K562 (cell line): ENCODE measurements at regions not wholly inside any gene's neighbourhood (a gene's known extent, or its start where the extent isn't known, plus 50 kb on each side); places are given as distances from the start of the nearest gene placed in this dataset.

Experiments
- ATAC-seq: fragments of 200-7000 bp; cut with Tn5 transposase; 3 replicates; pipeline ENCODE4 v1.9.1; 2020; ENCODE audit warnings: moderate library complexity
- BruUV-seq: library from RNA; stranded (reverse); fragments of 400-500 nt; replicated peaks from 2 replicates; lab custom pipeline; 2021; lab: Mats Ljungman, UMichigan
- CTCF ChIA-PET: fragments of 300-600 bp; formaldehyde crosslinking; extraction: SDS; loops from one replicate; lab custom pipeline; 2021; ENCODE audit warnings: low intra/inter-chr PET ratio; lab: Yijun Ruan, JAX
- POLR2A ChIA-PET: fragments of 300-600, 350-650 bp; sonication (Branson Sonifier 250); formaldehyde crosslinking; extraction: SDS; loops from one replicate; lab custom pipeline; 2021; ENCODE audit warnings: antibody characterized with exemption, inconsistent platforms; lab: Yijun Ruan, JAX
- DNase-seq, 4 experiments: peaks; one replicate each; pipeline versions ENCODE4 v3.0.0 to v3.0.0-alpha.2; 2011 to 2018; ENCODE audit warnings: low spot score in 3 of 4, mixed read lengths in 3 of 4; ENCODE audit errors: extremely low read depth in 1 of 4
- FAIRE-seq: peaks from 2 replicates; lab custom pipeline; 2011; peaks lifted over from hg19 to GRCh38; lab: Jason Lieb, UNC
- H2AFZ ChIP-seq: 2 replicates; pipeline ENCODE4 v1.6.0; 2011; ENCODE audit warnings: low read depth, low read length, control low read depth, inconsistent platforms
- H3K27ac ChIP-seq: fragments of 200-600 bp; 3 replicates; pipeline ENCODE4 v1.8.0; 2011; ENCODE audit warnings: low read depth, mild to moderate bottlenecking, control low read depth, inconsistent platforms, low read length, moderate library complexity, mixed read lengths; ENCODE audit errors: extremely low read depth
- H3K27me3 ChIP-seq, 2 experiments: fragments of 300-600 bp in 1 of 2; 2 replicates in 1 of 2; 3 replicates in 1 of 2; pipeline versions ENCODE4 v1.6.0 to v1.8.0; 2011; ENCODE audit warnings: inconsistent platforms in 2 of 2, low read length in 2 of 2, mild to moderate bottlenecking in 1 of 2, mixed read lengths in 1 of 2, moderate library complexity in 1 of 2; ENCODE audit not compliant: control insufficient read depth in 2 of 2, insufficient read depth in 2 of 2
- H3K36me3 ChIP-seq: fragments of 300-600 bp; 3 replicates; pipeline ENCODE4 v1.8.0; 2011; ENCODE audit warnings: mild to moderate bottlenecking, low read length, inconsistent platforms; ENCODE audit not compliant: control insufficient read depth, insufficient read depth
- H3K4me1 ChIP-seq, 2 experiments: fragments of 200-600 bp in 1 of 2; replicated peaks in 1 of 2; 2 replicates in 1 of 2; 3 replicates in 1 of 2; pipeline versions ENCODE4 v1.5.1 to v1.8.0; 2011; ENCODE audit warnings: inconsistent platforms in 2 of 2, low read length in 2 of 2, mild to moderate bottlenecking in 1 of 2, mixed read lengths in 1 of 2, moderate library complexity in 1 of 2; ENCODE audit not compliant: control insufficient read depth in 2 of 2, insufficient read depth in 2 of 2
- H3K4me2 ChIP-seq: 2 replicates; pipeline ENCODE4 v1.6.1; 2011; ENCODE audit warnings: low read length, control low read depth, inconsistent platforms, mixed read lengths; ENCODE audit not compliant: insufficient read depth
- H3K4me3 ChIP-seq: fragments of 200-600 bp; sonication (generic), shearing (Covaris generic); 2 replicates; pipeline ENCODE4 v1.5.1; 2016; ENCODE audit warnings: control low read depth, inconsistent platforms
- H3K79me2 ChIP-seq: fragments of 200-600 bp; 3 replicates; pipeline ENCODE4 v1.8.0; 2011; ENCODE audit warnings: low read length, inconsistent platforms; ENCODE audit not compliant: control insufficient read depth, insufficient read depth
- H3K9ac ChIP-seq, 2 experiments: 2 replicates each; pipeline versions ENCODE4 v1.6.0 to v1.6.1; 2011; ENCODE audit warnings: low read depth in 2 of 2, low read length in 2 of 2, control low read depth in 1 of 2, inconsistent platforms in 1 of 2, mild to moderate bottlenecking in 1 of 2, mixed read lengths in 1 of 2; ENCODE audit not compliant: insufficient read depth in 1 of 2
- H3K9me1 ChIP-seq: one replicate; pipeline ENCODE4 v1.6.0; 2011; ENCODE audit warnings: inconsistent platforms, mild to moderate bottlenecking, low read length, moderate library complexity; ENCODE audit not compliant: control insufficient read depth, insufficient read depth
- H3K9me3 ChIP-seq: replicated peaks from 2 replicates; pipeline ENCODE4 v1.5.1; 2011; ENCODE audit warnings: low read depth, low read length, inconsistent platforms; ENCODE audit not compliant: control insufficient read depth, insufficient read depth
- H4K20me1 ChIP-seq: replicated peaks from 2 replicates; pipeline ENCODE4 v1.6.1; 2011; ENCODE audit warnings: low read length, inconsistent platforms, mixed read lengths; ENCODE audit not compliant: control insufficient read depth, insufficient read depth
- ARNT ChIP-seq, 2 experiments: fragments of 450-650 bp; IDR thresholded peaks; 2 replicates each; pipeline ENCODE4 v1.6.1; 2016; ENCODE audit warnings: mild to moderate bottlenecking in 1 of 2
- ILF3 ChIP-seq: fragments of 450-650 bp; IDR thresholded peaks from 2 replicates; pipeline ENCODE4 v1.6.1; 2018; ENCODE audit warnings: antibody characterized with exemption, mild to moderate bottlenecking, moderate library complexity, borderline replicate concordance
- PHB ChIP-seq: fragments of 250-450 bp; sonication (Bioruptor Pico); IDR thresholded peaks from 2 replicates; pipeline ENCODE4 v1.5.0; 2021
- SIX5 ChIP-seq, 2 experiments: IDR thresholded peaks; 2 replicates each; pipeline ENCODE4 v1.6.1; 2011; ENCODE audit warnings: low read length in 2 of 2, borderline replicate concordance in 1 of 2, low read depth in 1 of 2, mild to moderate bottlenecking in 1 of 2, moderate library complexity in 1 of 2; ENCODE audit not compliant: insufficient read depth in 1 of 2
- STAG1 ChIP-seq: sonication (generic); formaldehyde crosslinking; IDR thresholded peaks from 2 replicates; pipeline ENCODE4 v1.5.0; 2020; ENCODE audit warnings: missing genetic modification reagents, borderline replicate concordance
- ZNF253 ChIP-seq: fragments of 250-450 bp; sonication (Bioruptor Pico); conservative IDR thresholded peaks from 2 replicates; pipeline ENCODE4 v1.6.1; 2021; ENCODE audit warnings: mild to moderate bottlenecking
- ZNF354B ChIP-seq: fragments of 250-450 bp; sonication (Bioruptor Pico); IDR thresholded peaks from 2 replicates; pipeline ENCODE4 v1.4.0; 2020
- WGBS: fragments of 100-300 bp; shearing (Covaris generic); methylation state at CpG from one replicate; pipeline ENCODE4 v1.1.6; 2016; ENCODE audit warnings: low coverage, mixed read lengths; ENCODE audit not compliant: insufficient coverage; ENCODE audit errors: missing lambda C conversion rate; 5-methylcytosine and 5-hydroxymethylcytosine counted together
- in situ Hi-C: fragments of 300-500 bp; cut with MboI; formaldehyde crosslinking; loops from 4 replicates; pipeline ENCODE4 v1.15.0; 2018; ENCODE audit warnings: inconsistent platforms, mixed read lengths
- intact Hi-C: fragments of 100-400 bp; cut with micrococcal nuclease; formaldehyde crosslinking; loops from 2 replicates; pipeline ENCODE4 v1.14.2; 2022
- TF ChIP-seq, protein P1 (sequence below): fragments of 250-450 bp; sonication (Bioruptor Pico); IDR thresholded peaks from 2 replicates; pipeline ENCODE4 v1.8.0; 2021; ENCODE audit warnings: mild to moderate bottlenecking, moderate library complexity
- TF ChIP-seq, protein P2 (sequence below): fragments of 450-650 bp; IDR thresholded peaks from 2 replicates; pipeline ENCODE4 v1.6.1; 2016; ENCODE audit warnings: mild to moderate bottlenecking, moderate library complexity
- TF ChIP-seq, protein P3 (sequence below), 2 experiments: fragments of 250-450 bp in 1 of 2; fragments of 450-650 bp in 1 of 2; sonication (Bioruptor Pico) in 1 of 2; IDR thresholded peaks; 2 replicates each; pipeline versions ENCODE4 v1.6.1 to v1.8.0; 2016 to 2021; ENCODE audit warnings: mild to moderate bottlenecking in 2 of 2, moderate library complexity in 2 of 2, missing compliant biosample characterization in 1 of 2, missing genetic modification characterization in 1 of 2

DNA sequence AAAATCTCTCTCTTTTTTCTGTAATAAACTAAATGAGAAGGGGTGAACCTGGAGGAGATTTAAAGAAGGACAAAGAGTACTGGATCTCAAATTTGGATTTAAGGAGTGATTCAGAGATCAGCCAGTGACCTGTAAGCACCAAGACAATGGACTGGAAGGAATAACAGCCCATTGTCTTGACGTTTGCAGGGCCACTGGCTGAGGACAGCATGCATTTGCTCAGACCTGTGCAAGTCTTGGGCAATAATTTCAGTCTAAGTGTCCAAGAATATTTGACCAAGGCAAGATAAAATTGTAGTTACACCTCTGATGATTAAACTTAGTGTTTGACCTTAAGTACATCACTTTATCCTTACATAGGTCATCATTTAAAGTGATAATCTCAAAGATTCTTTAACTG, 55.8 kb upstream of the OSTN start:
- DNase-seq = no peak
- ChIA-PET CTCF (no interaction called here), POLR2A (no interaction called here)
- Histone ChIP-seq H3K79me2 (no peaks in the 10 kb centered on the region), H2AFZ (no peak overlapping the region), H3K9me1 (no peaks in the 10 kb centered on the region), H3K27me3 (no peaks in the 10 kb centered on the region), H3K36me3 (no peaks in the 10 kb centered on the region), H3K4me1 (no peaks in the 10 kb centered on the region), H3K9ac (no peak overlapping the region), H3K4me2 (no peak overlapping the region), H3K4me3 (no peak overlapping the region), H4K20me1 (no peaks in the 10 kb centered on the region), H3K27ac (no peak overlapping the region), H3K9me3 (0 out of 2 replicates have a peak, but pooled peaks cover 2% of the 10 kb centered on the region)
- WGBS = 8% methylated on average over 1 of the region's 1 CpG
- ATAC-seq = no peak
- FAIRE-seq = no peak
- intact Hi-C loops = no loop called here
- no TSS peak for BruUV-seq
- in situ Hi-C loops = no loop called here
- no peak for TF ChIP-seq STAG1 (CRISPR knock-in tag)
- TF ChIP-seq SIX5 (IDR thresholded peaks at IDR 0.05; ENCODE audit: borderline replicate concordance in 1 of 2, insufficient read depth in 1 of 2, low read depth in 1 of 2, low read length in 2 of 2) = no peak
- TF ChIP-seq, protein P1, sequence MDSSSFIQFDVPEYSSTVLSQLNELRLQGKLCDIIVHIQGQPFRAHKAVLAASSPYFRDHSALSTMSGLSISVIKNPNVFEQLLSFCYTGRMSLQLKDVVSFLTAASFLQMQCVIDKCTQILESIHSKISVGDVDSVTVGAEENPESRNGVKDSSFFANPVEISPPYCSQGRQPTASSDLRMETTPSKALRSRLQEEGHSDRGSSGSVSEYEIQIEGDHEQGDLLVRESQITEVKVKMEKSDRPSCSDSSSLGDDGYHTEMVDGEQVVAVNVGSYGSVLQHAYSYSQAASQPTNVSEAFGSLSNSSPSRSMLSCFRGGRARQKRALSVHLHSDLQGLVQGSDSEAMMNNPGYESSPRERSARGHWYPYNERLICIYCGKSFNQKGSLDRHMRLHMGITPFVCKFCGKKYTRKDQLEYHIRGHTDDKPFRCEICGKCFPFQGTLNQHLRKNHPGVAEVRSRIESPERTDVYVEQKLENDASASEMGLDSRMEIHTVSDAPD (CRISPR knock-in tag) = no peak
- no peak for TF ChIP-seq PHB
- TF ChIP-seq ZNF253 (CRISPR knock-in tag) = no peak
- no peak for TF ChIP-seq ARNT (IDR thresholded peaks at IDR 0.05)
- TF ChIP-seq, protein P2, sequence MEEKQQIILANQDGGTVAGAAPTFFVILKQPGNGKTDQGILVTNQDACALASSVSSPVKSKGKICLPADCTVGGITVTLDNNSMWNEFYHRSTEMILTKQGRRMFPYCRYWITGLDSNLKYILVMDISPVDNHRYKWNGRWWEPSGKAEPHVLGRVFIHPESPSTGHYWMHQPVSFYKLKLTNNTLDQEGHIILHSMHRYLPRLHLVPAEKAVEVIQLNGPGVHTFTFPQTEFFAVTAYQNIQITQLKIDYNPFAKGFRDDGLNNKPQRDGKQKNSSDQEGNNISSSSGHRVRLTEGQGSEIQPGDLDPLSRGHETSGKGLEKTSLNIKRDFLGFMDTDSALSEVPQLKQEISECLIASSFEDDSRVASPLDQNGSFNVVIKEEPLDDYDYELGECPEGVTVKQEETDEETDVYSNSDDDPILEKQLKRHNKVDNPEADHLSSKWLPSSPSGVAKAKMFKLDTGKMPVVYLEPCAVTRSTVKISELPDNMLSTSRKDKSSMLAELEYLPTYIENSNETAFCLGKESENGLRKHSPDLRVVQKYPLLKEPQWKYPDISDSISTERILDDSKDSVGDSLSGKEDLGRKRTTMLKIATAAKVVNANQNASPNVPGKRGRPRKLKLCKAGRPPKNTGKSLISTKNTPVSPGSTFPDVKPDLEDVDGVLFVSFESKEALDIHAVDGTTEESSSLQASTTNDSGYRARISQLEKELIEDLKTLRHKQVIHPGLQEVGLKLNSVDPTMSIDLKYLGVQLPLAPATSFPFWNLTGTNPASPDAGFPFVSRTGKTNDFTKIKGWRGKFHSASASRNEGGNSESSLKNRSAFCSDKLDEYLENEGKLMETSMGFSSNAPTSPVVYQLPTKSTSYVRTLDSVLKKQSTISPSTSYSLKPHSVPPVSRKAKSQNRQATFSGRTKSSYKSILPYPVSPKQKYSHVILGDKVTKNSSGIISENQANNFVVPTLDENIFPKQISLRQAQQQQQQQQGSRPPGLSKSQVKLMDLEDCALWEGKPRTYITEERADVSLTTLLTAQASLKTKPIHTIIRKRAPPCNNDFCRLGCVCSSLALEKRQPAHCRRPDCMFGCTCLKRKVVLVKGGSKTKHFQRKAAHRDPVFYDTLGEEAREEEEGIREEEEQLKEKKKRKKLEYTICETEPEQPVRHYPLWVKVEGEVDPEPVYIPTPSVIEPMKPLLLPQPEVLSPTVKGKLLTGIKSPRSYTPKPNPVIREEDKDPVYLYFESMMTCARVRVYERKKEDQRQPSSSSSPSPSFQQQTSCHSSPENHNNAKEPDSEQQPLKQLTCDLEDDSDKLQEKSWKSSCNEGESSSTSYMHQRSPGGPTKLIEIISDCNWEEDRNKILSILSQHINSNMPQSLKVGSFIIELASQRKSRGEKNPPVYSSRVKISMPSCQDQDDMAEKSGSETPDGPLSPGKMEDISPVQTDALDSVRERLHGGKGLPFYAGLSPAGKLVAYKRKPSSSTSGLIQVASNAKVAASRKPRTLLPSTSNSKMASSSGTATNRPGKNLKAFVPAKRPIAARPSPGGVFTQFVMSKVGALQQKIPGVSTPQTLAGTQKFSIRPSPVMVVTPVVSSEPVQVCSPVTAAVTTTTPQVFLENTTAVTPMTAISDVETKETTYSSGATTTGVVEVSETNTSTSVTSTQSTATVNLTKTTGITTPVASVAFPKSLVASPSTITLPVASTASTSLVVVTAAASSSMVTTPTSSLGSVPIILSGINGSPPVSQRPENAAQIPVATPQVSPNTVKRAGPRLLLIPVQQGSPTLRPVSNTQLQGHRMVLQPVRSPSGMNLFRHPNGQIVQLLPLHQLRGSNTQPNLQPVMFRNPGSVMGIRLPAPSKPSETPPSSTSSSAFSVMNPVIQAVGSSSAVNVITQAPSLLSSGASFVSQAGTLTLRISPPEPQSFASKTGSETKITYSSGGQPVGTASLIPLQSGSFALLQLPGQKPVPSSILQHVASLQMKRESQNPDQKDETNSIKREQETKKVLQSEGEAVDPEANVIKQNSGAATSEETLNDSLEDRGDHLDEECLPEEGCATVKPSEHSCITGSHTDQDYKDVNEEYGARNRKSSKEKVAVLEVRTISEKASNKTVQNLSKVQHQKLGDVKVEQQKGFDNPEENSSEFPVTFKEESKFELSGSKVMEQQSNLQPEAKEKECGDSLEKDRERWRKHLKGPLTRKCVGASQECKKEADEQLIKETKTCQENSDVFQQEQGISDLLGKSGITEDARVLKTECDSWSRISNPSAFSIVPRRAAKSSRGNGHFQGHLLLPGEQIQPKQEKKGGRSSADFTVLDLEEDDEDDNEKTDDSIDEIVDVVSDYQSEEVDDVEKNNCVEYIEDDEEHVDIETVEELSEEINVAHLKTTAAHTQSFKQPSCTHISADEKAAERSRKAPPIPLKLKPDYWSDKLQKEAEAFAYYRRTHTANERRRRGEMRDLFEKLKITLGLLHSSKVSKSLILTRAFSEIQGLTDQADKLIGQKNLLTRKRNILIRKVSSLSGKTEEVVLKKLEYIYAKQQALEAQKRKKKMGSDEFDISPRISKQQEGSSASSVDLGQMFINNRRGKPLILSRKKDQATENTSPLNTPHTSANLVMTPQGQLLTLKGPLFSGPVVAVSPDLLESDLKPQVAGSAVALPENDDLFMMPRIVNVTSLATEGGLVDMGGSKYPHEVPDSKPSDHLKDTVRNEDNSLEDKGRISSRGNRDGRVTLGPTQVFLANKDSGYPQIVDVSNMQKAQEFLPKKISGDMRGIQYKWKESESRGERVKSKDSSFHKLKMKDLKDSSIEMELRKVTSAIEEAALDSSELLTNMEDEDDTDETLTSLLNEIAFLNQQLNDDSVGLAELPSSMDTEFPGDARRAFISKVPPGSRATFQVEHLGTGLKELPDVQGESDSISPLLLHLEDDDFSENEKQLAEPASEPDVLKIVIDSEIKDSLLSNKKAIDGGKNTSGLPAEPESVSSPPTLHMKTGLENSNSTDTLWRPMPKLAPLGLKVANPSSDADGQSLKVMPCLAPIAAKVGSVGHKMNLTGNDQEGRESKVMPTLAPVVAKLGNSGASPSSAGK = no peak
- no peak for TF ChIP-seq ZNF354B
- no peak for TF ChIP-seq ILF3
- TF ChIP-seq, protein P3, sequence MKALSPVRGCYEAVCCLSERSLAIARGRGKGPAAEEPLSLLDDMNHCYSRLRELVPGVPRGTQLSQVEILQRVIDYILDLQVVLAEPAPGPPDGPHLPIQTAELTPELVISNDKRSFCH (CRISPR knock-in tag; IDR thresholded peaks at IDR 0.05) = no peak
- TF ChIP-seq, protein P3 (tag; IDR thresholded peaks at IDR 0.05) = no peak
